ENCODE measurements at regions not wholly inside any gene's neighbourhood (a gene's known extent, or its start where the extent isn't known, plus 50 kb on each side); places are given as distances from the start of the nearest gene placed in this dataset.

- BruUV-seq (replicated peaks): no TSS peak
- in situ Hi-C loops (cut with HindIII; ENCODE audit: extremely low pct_ligation_motif_present, low pct_unique_long_range_greater_than_20kb): no loop called here
- no peaks in the 10 kb centered on the region for H3K79me2 ChIP-seq (ENCODE audit: insufficient read depth, low read length)
- H2AFZ ChIP-seq (ENCODE audit: low read length): no peak overlapping the region
- TF ChIP-seq, protein P1, sequence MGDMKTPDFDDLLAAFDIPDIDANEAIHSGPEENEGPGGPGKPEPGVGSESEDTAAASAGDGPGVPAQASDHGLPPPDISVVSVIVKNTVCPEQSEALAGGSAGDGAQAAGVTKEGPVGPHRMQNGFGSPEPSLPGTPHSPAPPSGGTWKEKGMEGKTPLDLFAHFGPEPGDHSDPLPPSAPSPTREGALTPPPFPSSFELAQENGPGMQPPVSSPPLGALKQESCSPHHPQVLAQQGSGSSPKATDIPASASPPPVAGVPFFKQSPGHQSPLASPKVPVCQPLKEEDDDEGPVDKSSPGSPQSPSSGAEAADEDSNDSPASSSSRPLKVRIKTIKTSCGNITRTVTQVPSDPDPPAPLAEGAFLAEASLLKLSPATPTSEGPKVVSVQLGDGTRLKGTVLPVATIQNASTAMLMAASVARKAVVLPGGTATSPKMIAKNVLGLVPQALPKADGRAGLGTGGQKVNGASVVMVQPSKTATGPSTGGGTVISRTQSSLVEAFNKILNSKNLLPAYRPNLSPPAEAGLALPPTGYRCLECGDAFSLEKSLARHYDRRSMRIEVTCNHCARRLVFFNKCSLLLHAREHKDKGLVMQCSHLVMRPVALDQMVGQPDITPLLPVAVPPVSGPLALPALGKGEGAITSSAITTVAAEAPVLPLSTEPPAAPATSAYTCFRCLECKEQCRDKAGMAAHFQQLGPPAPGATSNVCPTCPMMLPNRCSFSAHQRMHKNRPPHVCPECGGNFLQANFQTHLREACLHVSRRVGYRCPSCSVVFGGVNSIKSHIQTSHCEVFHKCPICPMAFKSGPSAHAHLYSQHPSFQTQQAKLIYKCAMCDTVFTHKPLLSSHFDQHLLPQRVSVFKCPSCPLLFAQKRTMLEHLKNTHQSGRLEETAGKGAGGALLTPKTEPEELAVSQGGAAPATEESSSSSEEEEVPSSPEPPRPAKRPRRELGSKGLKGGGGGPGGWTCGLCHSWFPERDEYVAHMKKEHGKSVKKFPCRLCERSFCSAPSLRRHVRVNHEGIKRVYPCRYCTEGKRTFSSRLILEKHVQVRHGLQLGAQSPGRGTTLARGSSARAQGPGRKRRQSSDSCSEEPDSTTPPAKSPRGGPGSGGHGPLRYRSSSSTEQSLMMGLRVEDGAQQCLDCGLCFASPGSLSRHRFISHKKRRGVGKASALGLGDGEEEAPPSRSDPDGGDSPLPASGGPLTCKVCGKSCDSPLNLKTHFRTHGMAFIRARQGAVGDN (CRISPR knock-in tag; IDR thresholded peaks at IDR 0.05): 0 out of 2 replicates have a peak, but pooled peaks have one; percentile 2
- no peak for TF ChIP-seq BRCA1 (CRISPR knock-in tag; IDR thresholded peaks at IDR 0.05)
- FAIRE-seq: no peak
- CTCF ChIA-PET (ENCODE audit: low intra/inter-chr PET ratio, low total read pairs): no interaction called here
- H3K36me3 ChIP-seq (replicated peaks in 1 of 2; ENCODE audit: control insufficient read depth in 1 of 2, insufficient read depth in 2 of 2, low read length in 2 of 2): no peaks in the 10 kb centered on the region
- H3K27me3 ChIP-seq (ENCODE audit: control insufficient read depth in 1 of 2, insufficient read depth in 2 of 2, low read length in 2 of 2): no peaks in the 10 kb centered on the region
- H3K9ac ChIP-seq (ENCODE audit: insufficient read depth, low read depth, low read length): no peak overlapping the region
- H4K20me1 ChIP-seq (ENCODE audit: insufficient read depth, low read length): no peaks in the 10 kb centered on the region
- no peak overlapping the region for H3K27ac ChIP-seq (ENCODE audit: extremely low read length, insufficient read depth, low read length)
- no peaks in the 10 kb centered on the region for H3K9me3 ChIP-seq (ENCODE audit: low read length)
- POLR2A ChIA-PET: interaction anchor here (8.5 kb wide), 1 partner anchor 23 kb away, joined by 124 read pairs; no protein-coding TSS in a partner anchor
- WGBS (ENCODE audit: low lambda C conversion rate): 88% methylated on average over 13 of the region's 13 CpGs
- no peak for DNase-seq (ENCODE audit: low spot score)
- intact Hi-C loops (cut with micrococcal nuclease; ENCODE audit: unreplicated experiment): loop anchor here (10.0 kb wide), 1 partner anchor 362 kb away; no protein-coding TSS in a partner anchor
- H3K4me1 ChIP-seq (ENCODE audit: insufficient read depth, low read length): peaks cover 100% of the 10 kb centered on the region
- no peak overlapping the region for H3K4me3 ChIP-seq (replicated peaks in 1 of 3; ENCODE audit: insufficient read depth in 1 of 3, low read depth in 2 of 3, low read length in 3 of 3)
- H3K4me2 ChIP-seq (ENCODE audit: low read depth, low read length): no peak overlapping the region
- ATAC-seq: no peak
Measured at GRCh38 chr1:228862542-228863505, 127.5 kb downstream of the RHOU start.

Data from HepG2 (cell line).